ENCODE measurements at regions not wholly inside any gene's neighbourhood (a gene's known extent, or its start where the extent isn't known, plus 50 kb on each side); places are given as distances from the start of the nearest gene placed in this dataset.

DNA sequence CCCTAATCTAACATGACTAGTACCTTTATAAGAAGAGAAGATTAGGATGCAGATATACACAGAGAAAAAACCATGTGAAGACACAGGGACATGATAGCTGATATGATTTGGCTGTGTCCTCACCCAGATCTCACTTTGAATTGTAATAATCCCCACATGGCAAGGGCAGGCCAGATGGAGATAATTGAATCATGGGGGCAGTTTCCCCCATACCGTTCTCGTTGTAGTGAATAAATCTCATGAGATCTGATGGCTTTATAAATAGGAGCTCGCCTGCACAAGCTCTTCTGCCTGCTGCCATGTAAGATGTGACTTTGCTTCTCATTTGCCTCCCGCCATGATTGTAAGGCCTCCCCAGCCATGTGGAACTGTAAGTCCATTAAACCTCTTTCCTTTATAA, 364.3 kb downstream of the FBXW7 start:
- no peak for TF ChIP-seq POLR2A (IDR thresholded peaks at IDR 0.05; ENCODE audit: borderline replicate concordance, extremely low read depth, insufficient read depth, insufficient read length)
- no peak for TF ChIP-seq CBX3 (IDR thresholded peaks at IDR 0.05; ENCODE audit: low read depth)
- TF ChIP-seq, protein P1, sequence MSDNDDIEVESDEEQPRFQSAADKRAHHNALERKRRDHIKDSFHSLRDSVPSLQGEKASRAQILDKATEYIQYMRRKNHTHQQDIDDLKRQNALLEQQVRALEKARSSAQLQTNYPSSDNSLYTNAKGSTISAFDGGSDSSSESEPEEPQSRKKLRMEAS (IDR thresholded peaks at IDR 0.05) = no peak
- TF ChIP-seq, protein P2, sequence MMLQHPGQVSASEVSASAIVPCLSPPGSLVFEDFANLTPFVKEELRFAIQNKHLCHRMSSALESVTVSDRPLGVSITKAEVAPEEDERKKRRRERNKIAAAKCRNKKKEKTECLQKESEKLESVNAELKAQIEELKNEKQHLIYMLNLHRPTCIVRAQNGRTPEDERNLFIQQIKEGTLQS (IDR thresholded peaks at IDR 0.05) = no peak
- no peak for TF ChIP-seq ZFX (IDR thresholded peaks at IDR 0.05)
- no peak for TF ChIP-seq ELF1 (IDR thresholded peaks at IDR 0.05; ENCODE audit: borderline replicate concordance, low read depth)
- no peak for TF ChIP-seq FOSL1 (IDR thresholded peaks at IDR 0.05; ENCODE audit: low read depth)
- TF ChIP-seq, protein P3, sequence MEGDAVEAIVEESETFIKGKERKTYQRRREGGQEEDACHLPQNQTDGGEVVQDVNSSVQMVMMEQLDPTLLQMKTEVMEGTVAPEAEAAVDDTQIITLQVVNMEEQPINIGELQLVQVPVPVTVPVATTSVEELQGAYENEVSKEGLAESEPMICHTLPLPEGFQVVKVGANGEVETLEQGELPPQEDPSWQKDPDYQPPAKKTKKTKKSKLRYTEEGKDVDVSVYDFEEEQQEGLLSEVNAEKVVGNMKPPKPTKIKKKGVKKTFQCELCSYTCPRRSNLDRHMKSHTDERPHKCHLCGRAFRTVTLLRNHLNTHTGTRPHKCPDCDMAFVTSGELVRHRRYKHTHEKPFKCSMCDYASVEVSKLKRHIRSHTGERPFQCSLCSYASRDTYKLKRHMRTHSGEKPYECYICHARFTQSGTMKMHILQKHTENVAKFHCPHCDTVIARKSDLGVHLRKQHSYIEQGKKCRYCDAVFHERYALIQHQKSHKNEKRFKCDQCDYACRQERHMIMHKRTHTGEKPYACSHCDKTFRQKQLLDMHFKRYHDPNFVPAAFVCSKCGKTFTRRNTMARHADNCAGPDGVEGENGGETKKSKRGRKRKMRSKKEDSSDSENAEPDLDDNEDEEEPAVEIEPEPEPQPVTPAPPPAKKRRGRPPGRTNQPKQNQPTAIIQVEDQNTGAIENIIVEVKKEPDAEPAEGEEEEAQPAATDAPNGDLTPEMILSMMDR (IDR thresholded peaks at IDR 0.05 in 2 of 3, conservative IDR thresholded peaks at IDR 0.05 in 1 of 3; ENCODE audit: borderline replicate concordance in 1 of 3, insufficient read depth in 1 of 3, low read depth in 2 of 3, low read length in 2 of 3) = no peak
- TF ChIP-seq TCF7L2 (IDR thresholded peaks at IDR 0.05; ENCODE audit: borderline replicate concordance, extremely low read depth, insufficient read depth, insufficient read length) = no peak
- no peak for TF ChIP-seq YY1 (IDR thresholded peaks at IDR 0.05; ENCODE audit: extremely low read depth, insufficient replicate concordance, low read depth, low read length)
- no peak for TF ChIP-seq EZH2 (IDR thresholded peaks at IDR 0.05)
- TF ChIP-seq POLR2AphosphoS5 (IDR thresholded peaks at IDR 0.05; ENCODE audit: low read depth, low read length) = no peak
- TF ChIP-seq, protein P4, sequence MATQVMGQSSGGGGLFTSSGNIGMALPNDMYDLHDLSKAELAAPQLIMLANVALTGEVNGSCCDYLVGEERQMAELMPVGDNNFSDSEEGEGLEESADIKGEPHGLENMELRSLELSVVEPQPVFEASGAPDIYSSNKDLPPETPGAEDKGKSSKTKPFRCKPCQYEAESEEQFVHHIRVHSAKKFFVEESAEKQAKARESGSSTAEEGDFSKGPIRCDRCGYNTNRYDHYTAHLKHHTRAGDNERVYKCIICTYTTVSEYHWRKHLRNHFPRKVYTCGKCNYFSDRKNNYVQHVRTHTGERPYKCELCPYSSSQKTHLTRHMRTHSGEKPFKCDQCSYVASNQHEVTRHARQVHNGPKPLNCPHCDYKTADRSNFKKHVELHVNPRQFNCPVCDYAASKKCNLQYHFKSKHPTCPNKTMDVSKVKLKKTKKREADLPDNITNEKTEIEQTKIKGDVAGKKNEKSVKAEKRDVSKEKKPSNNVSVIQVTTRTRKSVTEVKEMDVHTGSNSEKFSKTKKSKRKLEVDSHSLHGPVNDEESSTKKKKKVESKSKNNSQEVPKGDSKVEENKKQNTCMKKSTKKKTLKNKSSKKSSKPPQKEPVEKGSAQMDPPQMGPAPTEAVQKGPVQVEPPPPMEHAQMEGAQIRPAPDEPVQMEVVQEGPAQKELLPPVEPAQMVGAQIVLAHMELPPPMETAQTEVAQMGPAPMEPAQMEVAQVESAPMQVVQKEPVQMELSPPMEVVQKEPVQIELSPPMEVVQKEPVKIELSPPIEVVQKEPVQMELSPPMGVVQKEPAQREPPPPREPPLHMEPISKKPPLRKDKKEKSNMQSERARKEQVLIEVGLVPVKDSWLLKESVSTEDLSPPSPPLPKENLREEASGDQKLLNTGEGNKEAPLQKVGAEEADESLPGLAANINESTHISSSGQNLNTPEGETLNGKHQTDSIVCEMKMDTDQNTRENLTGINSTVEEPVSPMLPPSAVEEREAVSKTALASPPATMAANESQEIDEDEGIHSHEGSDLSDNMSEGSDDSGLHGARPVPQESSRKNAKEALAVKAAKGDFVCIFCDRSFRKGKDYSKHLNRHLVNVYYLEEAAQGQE (IDR thresholded peaks at IDR 0.05; ENCODE audit: low read depth) = no peak
- TF ChIP-seq, protein P5, sequence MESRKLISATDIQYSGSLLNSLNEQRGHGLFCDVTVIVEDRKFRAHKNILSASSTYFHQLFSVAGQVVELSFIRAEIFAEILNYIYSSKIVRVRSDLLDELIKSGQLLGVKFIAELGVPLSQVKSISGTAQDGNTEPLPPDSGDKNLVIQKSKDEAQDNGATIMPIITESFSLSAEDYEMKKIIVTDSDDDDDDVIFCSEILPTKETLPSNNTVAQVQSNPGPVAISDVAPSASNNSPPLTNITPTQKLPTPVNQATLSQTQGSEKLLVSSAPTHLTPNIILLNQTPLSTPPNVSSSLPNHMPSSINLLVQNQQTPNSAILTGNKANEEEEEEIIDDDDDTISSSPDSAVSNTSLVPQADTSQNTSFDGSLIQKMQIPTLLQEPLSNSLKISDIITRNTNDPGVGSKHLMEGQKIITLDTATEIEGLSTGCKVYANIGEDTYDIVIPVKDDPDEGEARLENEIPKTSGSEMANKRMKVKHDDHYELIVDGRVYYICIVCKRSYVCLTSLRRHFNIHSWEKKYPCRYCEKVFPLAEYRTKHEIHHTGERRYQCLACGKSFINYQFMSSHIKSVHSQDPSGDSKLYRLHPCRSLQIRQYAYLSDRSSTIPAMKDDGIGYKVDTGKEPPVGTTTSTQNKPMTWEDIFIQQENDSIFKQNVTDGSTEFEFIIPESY (IDR thresholded peaks at IDR 0.05; ENCODE audit: extremely low read depth, insufficient replicate concordance, low read length) = no peak
- TF ChIP-seq CEBPB (IDR thresholded peaks at IDR 0.05; ENCODE audit: low read depth) = no peak
- no peak for TF ChIP-seq ZNF274 (IDR thresholded peaks at IDR 0.05; ENCODE audit: low read depth, low read length)
- TF ChIP-seq RAD21 (IDR thresholded peaks at IDR 0.05; ENCODE audit: low read depth) = no peak
- no peak for TF ChIP-seq SIN3A (IDR thresholded peaks at IDR 0.05; ENCODE audit: low read depth)
- ChIA-PET POLR2A (no interaction called here), CTCF (no interaction called here), RAD21 (ENCODE audit: low non-redundant PET in 1 of 2, low total read pairs in 2 of 2, uncharacterized antibody in 2 of 2, unreplicated experiment in 2 of 2) (no interaction called here)
- Histone ChIP-seq H3K4me3 (replicated peaks in 1 of 2; ENCODE audit: low read depth in 1 of 2, low read length in 2 of 2) (no peak overlapping the region), H3K9me2 (ENCODE audit: insufficient read depth) (no peaks in the 10 kb centered on the region), H3K4me1 (ENCODE audit: control insufficient read depth in 1 of 2, insufficient read depth in 2 of 2, low read length in 2 of 2) (peaks cover 0 to 3% of the 10 kb centered on the region in 2 experiments; a peak in 2 of 4 replicates), H3K4me2 (ENCODE audit: low read length) (no peak overlapping the region), H3K36me3 (ENCODE audit: control insufficient read depth in 1 of 2, insufficient read depth in 2 of 2, low read length in 2 of 2) (no peaks in the 10 kb centered on the region), H4K20me1 (ENCODE audit: insufficient read depth) (no peaks in the 10 kb centered on the region), H3K9ac (ENCODE audit: low read length) (no peak overlapping the region), H3K27ac (ENCODE audit: low read depth, low read length) (no peak overlapping the region), H3K9me3 (ENCODE audit: control insufficient read depth in 1 of 2, insufficient read depth in 1 of 2, low read depth in 1 of 2, low read length in 2 of 2) (no peaks in the 10 kb centered on the region), H2AFZ (ENCODE audit: low read depth, low read length, poor library complexity, severe bottlenecking) (no peak overlapping the region), H3K27me3 (ENCODE audit: insufficient read depth, low read length) (no peaks in the 10 kb centered on the region), H3K79me2 (ENCODE audit: insufficient read depth, low read length) (no peaks in the 10 kb centered on the region)
- BruUV-seq (replicated peaks) = no TSS peak
- no peak for ATAC-seq
- intact Hi-C loops (cut with micrococcal nuclease) = no loop called here
- no peak for DNase-seq (ENCODE audit: low read depth, low spot score)
